ENCODE measurements at regions not wholly inside any gene's neighbourhood (a gene's known extent, or its start where the extent isn't known, plus 50 kb on each side); places are given as distances from the start of the nearest gene placed in this dataset.
"Not testable (repeated sequence)": the region's sequence is repeated elsewhere in the genome, so short reads cannot be mapped to it uniquely, and the experiment has no call there.

DNA sequence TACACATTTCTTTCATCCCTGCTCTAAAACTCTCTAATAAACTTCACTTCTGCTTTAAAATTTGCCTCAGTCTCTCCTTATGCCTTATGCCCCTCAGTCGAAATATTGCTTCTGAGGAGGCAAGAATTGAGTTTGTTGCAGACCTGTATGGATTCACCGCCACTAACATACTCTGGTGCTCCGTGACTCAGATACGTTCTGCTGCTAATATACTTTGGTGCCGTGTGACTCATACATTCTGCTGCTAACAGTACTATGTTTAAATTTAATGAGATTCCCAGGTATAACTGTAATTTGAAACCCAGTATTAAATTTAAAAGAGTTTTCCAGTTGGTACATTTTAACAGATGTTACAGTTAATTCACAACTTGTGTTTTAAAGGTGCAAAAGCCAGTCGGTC, 82.0 kb upstream of the TGIF2LX start:
- not testable (repeated sequence) for TF ChIP-seq ZNF513 (CRISPR knock-in tag; conservative IDR thresholded peaks at IDR 0.05); MTA3 (CRISPR knock-in tag; IDR thresholded peaks at IDR 0.05); POLR2A (IDR thresholded peaks at IDR 0.05; ENCODE audit: insufficient read depth in 1 of 2, low read depth in 2 of 2, low read length in 2 of 2); BCL3 (CRISPR knock-in tag; IDR thresholded peaks at IDR 0.05); CBX1 (IDR thresholded peaks at IDR 0.05; ENCODE audit: low read depth)
- TF ChIP-seq, protein P1, sequence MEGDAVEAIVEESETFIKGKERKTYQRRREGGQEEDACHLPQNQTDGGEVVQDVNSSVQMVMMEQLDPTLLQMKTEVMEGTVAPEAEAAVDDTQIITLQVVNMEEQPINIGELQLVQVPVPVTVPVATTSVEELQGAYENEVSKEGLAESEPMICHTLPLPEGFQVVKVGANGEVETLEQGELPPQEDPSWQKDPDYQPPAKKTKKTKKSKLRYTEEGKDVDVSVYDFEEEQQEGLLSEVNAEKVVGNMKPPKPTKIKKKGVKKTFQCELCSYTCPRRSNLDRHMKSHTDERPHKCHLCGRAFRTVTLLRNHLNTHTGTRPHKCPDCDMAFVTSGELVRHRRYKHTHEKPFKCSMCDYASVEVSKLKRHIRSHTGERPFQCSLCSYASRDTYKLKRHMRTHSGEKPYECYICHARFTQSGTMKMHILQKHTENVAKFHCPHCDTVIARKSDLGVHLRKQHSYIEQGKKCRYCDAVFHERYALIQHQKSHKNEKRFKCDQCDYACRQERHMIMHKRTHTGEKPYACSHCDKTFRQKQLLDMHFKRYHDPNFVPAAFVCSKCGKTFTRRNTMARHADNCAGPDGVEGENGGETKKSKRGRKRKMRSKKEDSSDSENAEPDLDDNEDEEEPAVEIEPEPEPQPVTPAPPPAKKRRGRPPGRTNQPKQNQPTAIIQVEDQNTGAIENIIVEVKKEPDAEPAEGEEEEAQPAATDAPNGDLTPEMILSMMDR (CRISPR knock-in tag; IDR thresholded peaks at IDR 0.05) = not testable (repeated sequence)
